GM19238 (cell line): ENCODE measurements at regions not wholly inside any gene's neighbourhood (a gene's known extent, or its start where the extent isn't known, plus 50 kb on each side); places are given as distances from the start of the nearest gene placed in this dataset.

Experiments used
- DNase-seq: peaks from one replicate; pipeline ENCODE4 v3.0.0; 2011; ENCODE audit warnings: low spot score; ENCODE audit not compliant: insufficient read length

GRCh38 chr2:37837628-37838328, 87.3 kb upstream of the RMDN2 start:
- no peak for DNase-seq

GRCh38 chr2:37838541-37839167, 86.4 kb upstream of the RMDN2 start:
- no peak for DNase-seq

- DNase-seq = no peak
Measured at GRCh38 chr2:37839991-37840390, 85.1 kb upstream of the RMDN2 start.

GRCh38 chr2:37842732-37843440, 82.2 kb upstream of the RMDN2 start:
- no peak for DNase-seq

- DNase-seq = no peak
Measured at GRCh38 chr2:37843556-37843955, 81.5 kb upstream of the RMDN2 start.

- no peak for DNase-seq
Measured at GRCh38 chr2:37846207-37846606, 78.9 kb upstream of the RMDN2 start.

- no peak for DNase-seq
Measured at GRCh38 chr2:37847792-37848191, 77.3 kb upstream of the RMDN2 start.

GRCh38 chr2:37848451-37848850, 76.6 kb upstream of the RMDN2 start:
- DNase-seq = no peak

GRCh38 chr2:37849911-37850310, 75.2 kb upstream of the RMDN2 start:
- DNase-seq = no peak

- no peak for DNase-seq
Measured at GRCh38 chr2:37851428-37851827, 73.7 kb upstream of the RMDN2 start.

- DNase-seq = peak; percentile 46
Measured at GRCh38 chr2:37851828-37852584, 73.1 kb upstream of the RMDN2 start.

GRCh38 chr2:37852585-37853014, 72.5 kb upstream of the RMDN2 start:
- no peak for DNase-seq

GRCh38 chr2:37854676-37855282, 70.3 kb upstream of the RMDN2 start:
- DNase-seq = no peak

- no peak for DNase-seq
Measured at GRCh38 chr2:37855283-37856041, 69.6 kb upstream of the RMDN2 start.

- no peak for DNase-seq
Measured at GRCh38 chr2:37856101-37856751, 68.9 kb upstream of the RMDN2 start.

GRCh38 chr2:37857575-37858399, 67.3 kb upstream of the RMDN2 start:
- DNase-seq = no peak

- DNase-seq = no peak
Measured at GRCh38 chr2:37858400-37858711, 66.7 kb upstream of the RMDN2 start.

GRCh38 chr2:37858725-37859267, 66.3 kb upstream of the RMDN2 start:
- no peak for DNase-seq

GRCh38 chr2:37862620-37863019, 62.5 kb upstream of the RMDN2 start:
- DNase-seq = no peak
